ENCODE measurements at regions not wholly inside any gene's neighbourhood (a gene's known extent, or its start where the extent isn't known, plus 50 kb on each side); places are given as distances from the start of the nearest gene placed in this dataset.

- peak overlapping the region; percentile 99 for H3K27ac ChIP-seq
- TF ChIP-seq CTCF (conservative IDR thresholded peaks at IDR 0.05) (no peak), ZFX (IDR thresholded peaks at IDR 0.05) (peak; percentile 17; the same call in 1 of the 2 replicates)
Measured at GRCh38 chr22:46042786-46043185, 65.8 kb upstream of the WNT7B start.

- peak overlapping the region; percentile 99 for H3K27ac ChIP-seq
- TF ChIP-seq ZFX (IDR thresholded peaks at IDR 0.05) (no peak), CTCF (conservative IDR thresholded peaks at IDR 0.05) (no peak)
Measured at GRCh38 chr22:46043339-46043738, 66.4 kb upstream of the WNT7B start.

GRCh38 chr22:46043816-46044620, 67.1 kb upstream of the WNT7B start:
- peak overlapping the region; percentile 99 for H3K27ac ChIP-seq

GRCh38 chr22:46044621-46045458, 67.9 kb upstream of the WNT7B start:
- peak overlapping the region; percentile 99 for H3K27ac ChIP-seq
- TF ChIP-seq CTCF (conservative IDR thresholded peaks at IDR 0.05): no peak
- no peak for TF ChIP-seq ZFX (IDR thresholded peaks at IDR 0.05)

More at GRCh38 chr22:46043816-46044620, 67.1 kb upstream of the WNT7B start:
- TF ChIP-seq ZFX (IDR thresholded peaks at IDR 0.05): peak; percentile 82
- no peak for TF ChIP-seq CTCF (conservative IDR thresholded peaks at IDR 0.05)

GRCh38 chr22:46045459-46046298, 68.7 kb upstream of the WNT7B start:
- TF ChIP-seq ZFX (IDR thresholded peaks at IDR 0.05) (peak; percentile 64), CTCF (conservative IDR thresholded peaks at IDR 0.05) (no peak)
- H3K27ac ChIP-seq: peak overlapping the region; percentile 99

GRCh38 chr22:46046299-46046685, 69.3 kb upstream of the WNT7B start:
- no peak for TF ChIP-seq CTCF (conservative IDR thresholded peaks at IDR 0.05)
- no peak for TF ChIP-seq ZFX (IDR thresholded peaks at IDR 0.05)
- H3K27ac ChIP-seq: peak overlapping the region; percentile 99

Measured in C4-2B (cell line).